KBM-7 (cell line): ENCODE measurements at regions not wholly inside any gene's neighbourhood (a gene's known extent, or its start where the extent isn't known, plus 50 kb on each side); places are given as distances from the start of the nearest gene placed in this dataset.

Source experiments
- DNase-seq: peaks from one replicate; pipeline ENCODE4 v3.0.0-alpha.2; 2015
- in situ Hi-C: fragments of 300-500 bp; cut with MboI; formaldehyde crosslinking; loops from 2 replicates; pipeline ENCODE4 v1.14.3; 2020; ENCODE audit warnings: low sequenced_read_pairs, low pct_unique_long_range_greater_than_20kb, mixed read lengths

DNA sequence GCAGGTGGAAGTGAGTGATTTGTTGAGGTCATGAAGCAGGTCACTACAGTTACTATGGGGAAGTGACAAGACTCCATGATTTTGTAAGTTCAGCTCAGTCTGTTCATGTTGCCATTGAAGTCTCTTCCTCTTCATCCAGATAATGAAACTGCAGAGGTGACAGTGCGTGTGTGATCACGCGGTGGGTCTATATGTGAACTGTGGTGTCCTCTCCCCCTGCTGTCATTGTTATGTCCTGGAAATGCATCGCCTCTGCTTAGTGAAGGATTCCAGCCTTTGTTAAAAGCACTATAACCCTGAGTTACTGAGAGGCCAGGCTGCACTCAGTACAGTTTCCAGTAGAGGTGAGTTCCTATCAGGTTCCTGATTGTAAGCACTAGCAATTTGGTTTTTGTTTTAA lies 216.2 kb upstream of the RMST start:
- in situ Hi-C loops, result no loop called here
- no peak for DNase-seq

DNA sequence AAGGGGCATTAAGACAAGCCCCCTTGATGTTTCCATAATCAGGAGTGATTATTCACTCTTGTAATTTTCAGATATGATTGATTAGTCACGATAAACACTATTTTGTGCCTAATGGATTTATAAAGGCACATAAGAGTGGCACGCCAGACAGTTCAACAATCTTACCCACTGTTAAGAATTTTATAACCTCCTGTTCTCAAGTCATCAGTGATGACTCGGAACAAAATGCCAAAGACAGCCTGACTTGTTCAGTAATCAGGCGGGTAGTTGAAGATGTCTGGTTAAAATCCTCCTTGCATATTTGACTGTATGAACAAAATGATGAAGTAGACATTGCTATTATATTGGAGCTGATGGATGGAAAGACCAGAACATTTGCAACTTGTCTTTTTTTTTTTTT lies 212.1 kb upstream of the RMST start:
- in situ Hi-C loops, result no loop called here

DNA sequence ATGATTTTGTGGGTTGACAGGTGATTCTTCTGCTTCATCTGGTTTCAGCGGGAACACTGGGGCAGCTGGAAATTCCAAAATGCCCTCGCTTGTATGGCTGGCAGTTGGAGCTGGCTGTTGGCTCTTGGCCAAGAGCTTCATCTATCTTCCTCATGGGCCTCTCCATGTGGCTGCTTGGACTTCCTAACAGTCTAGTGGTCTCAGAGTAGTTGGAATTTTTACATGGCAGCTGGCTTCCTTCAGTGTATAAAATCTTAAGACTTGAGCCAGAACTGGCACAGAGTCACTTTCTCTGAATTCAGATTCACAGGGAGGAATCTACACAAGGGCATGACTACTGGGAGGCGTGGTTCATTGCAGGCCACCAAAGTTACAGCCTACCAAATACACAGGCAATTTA lies 204.9 kb upstream of the RMST start:
- in situ Hi-C loops, result no loop called here
- no peak for DNase-seq

More for the DNA sequence above, 212.1 kb upstream of the RMST start:
- DNase-seq, result no peak

DNA sequence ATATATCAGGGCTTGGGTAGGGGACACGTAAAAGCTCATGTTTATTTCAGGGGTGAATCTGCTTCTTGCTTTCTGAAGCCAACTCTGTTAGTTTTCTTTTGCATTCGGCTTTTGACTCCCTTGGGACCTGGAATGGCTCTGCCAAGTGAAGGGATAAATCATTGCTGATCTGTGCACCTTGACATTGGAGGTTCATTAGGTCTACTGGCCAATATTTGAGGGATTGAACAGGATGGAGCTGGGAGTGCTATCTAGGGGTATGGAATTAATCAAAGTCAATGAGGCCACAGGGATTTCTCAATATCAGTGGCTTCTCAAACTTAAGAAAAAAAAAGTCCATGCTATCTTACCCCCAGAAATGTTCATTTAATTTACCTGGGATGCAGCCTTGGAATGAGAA lies 203.5 kb upstream of the RMST start:
- DNase-seq, result no peak
- in situ Hi-C loops, result no loop called here

DNA sequence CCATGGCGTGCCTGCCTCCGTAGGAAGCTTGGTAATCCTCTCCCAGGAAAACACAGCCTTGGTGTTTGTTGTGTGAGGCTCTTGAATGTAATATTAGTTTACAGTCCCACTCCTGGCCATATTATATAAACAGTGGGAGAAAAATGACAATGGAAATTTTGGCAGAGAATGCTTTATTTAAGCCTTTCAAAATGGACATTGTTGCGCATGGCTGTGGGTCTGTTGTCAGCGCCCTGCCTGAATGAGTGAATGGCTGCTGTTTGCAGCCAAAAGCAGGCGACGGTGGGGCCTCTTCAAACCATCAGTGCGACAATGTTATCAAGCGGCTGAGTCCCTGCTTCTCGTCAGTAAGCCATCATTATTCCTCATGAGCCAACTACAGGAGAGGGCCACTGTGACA lies 201.8 kb upstream of the RMST start:
- in situ Hi-C loops, result no loop called here
- DNase-seq, result no peak

DNA sequence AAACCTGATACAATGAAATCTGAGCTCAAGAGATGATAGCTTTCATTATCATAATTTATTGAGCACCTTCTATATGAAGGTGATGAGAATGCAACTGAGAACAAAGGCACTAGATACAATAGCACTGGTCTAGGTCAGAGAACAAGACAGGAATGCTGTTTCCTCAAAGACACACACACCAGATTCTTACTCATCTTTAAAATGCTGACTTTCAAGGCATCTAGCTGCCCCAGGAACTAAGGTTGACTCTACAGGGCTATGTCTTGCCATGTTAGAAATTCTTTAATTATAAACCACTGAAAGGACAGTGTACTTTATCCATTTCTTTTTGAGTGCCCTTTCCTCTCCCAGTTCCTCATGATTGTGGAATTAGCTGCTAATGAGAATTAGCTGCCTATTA lies 195.4 kb upstream of the RMST start:
- DNase-seq, result no peak
- in situ Hi-C loops, result no loop called here

DNA sequence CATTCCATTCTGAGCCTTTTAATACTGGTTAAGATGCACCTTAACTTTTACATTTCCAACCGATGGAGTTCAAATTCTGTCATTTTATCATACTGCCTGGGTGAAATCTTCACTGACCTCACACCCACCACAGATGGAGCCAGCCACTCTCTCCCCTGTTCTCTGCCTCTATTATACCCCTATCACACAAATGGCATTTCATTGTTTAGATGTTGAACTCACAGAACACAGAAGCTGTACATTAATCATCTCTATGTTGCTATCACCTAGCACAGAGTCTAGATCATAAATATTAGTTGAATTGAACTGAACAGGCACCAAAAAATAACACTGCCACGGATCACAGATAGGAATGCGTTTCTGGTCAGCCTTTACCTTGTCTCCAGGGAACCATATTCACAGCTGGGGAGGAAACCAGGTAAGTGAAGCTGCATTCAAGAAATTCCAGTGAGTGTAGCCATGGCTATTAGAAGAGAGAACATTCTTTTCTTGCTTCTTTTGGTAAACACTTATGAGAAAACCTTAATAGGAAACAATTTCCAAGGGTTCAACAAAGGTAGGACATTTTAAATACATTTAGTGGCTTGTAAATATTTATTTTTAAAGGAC lies 194.9 kb upstream of the RMST start:
- in situ Hi-C loops, result no loop called here

DNA sequence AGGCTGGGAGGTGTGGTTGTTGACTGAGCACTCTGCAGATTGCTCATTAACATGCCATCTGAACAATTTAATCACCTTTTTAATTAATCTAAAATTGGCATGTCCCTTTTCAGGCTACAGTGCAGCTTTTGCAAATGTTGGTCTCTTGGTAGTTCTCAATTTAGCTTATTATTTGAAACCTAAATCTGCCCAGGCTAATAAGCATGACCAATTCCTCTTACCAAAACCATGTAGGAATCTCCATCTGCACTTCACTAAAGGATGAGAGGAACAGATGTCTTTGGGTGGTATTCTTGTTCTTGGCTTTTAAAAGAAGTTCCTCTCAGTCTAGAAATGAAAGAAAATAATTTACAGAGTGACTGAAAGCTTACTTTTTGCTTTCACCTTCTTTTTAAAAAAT lies 190.1 kb upstream of the RMST start:
- in situ Hi-C loops, result no loop called here
- no peak for DNase-seq

More for the DNA sequence above, 194.9 kb upstream of the RMST start:
- DNase-seq, result no peak

DNA sequence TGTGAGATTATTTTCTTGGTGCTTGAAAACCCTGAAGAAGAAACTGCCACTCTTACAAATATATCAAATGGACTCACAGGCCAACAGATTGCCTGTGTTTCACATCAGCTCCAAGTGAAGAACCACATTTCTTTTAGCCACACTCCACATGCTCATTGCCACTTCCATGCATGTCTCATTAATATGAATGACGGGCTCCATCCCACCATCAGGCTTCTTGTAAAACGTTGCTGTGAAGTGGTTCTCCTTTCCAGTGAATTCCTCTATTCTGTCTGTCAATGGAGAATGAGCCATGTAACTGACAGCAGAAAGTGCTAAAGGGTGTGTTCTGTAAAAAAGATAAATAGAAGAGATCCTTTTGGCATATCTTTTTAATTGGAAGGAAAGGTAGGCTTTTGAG lies 188.2 kb upstream of the RMST start:
- no peak for DNase-seq
- in situ Hi-C loops, result no loop called here

DNA sequence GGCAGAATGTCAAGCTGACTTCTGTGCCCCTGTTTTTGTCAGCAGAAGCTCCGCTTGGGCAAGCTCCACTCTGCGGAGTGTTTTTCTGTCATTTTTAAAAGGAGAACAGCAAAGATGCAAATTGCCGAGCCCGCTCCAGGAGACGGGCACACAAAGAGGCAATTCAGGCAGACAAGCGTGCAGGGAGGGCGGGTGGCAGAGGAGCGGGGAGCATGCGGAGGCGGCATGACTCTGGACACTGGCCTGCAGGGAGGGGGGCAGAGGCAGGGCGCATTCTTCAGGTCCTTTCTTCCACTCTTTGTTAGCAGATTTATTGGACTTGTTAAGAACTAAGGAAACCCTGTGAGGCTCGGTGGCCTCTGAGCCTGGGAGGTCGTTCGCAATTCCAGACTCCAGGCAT lies 187.3 kb upstream of the RMST start:
- in situ Hi-C loops, result no loop called here
- DNase-seq, result no peak

DNA sequence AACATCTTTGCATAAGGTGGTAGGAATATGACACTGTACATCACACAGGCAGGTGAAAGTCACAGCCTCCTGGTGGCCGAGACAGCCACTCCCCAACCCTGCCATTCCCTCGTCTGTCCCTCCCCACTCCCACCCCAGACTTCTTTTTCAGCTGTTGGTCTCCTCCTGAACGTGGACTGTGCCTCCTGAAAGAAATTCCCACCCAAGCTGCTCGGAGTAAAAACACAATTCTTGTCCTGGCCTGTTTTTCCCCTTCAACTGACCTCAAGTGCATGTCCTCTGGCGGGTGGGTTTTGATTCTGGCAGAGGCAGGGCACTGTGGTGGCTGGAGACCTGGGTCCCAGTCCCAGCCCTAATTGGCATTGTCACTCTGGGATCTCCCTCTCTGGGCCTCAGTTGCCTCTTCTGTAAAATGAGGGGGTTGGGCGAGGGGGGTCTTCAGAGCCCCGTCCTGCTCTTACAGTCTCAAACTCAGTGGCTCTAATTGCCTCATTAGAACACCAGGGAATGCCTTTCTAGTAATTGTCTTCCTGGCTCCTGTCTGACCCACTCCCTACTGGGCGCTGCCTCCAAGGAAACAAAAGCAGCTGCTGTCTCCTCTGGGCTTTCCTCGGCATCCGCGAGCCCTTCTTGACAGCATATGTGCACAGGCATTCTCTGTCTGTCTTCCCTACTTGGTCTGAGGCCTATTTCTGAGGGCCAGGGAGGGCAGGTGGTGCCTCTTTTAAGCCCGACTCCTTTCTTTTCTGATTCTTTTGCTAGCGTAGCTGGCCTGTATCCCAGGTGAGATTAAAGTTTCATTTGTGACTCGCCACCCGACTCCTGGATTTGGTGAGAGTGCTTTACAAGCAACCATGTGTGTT lies 186.6 kb upstream of the RMST start:
- no peak for DNase-seq
- in situ Hi-C loops, result no loop called here

DNA sequence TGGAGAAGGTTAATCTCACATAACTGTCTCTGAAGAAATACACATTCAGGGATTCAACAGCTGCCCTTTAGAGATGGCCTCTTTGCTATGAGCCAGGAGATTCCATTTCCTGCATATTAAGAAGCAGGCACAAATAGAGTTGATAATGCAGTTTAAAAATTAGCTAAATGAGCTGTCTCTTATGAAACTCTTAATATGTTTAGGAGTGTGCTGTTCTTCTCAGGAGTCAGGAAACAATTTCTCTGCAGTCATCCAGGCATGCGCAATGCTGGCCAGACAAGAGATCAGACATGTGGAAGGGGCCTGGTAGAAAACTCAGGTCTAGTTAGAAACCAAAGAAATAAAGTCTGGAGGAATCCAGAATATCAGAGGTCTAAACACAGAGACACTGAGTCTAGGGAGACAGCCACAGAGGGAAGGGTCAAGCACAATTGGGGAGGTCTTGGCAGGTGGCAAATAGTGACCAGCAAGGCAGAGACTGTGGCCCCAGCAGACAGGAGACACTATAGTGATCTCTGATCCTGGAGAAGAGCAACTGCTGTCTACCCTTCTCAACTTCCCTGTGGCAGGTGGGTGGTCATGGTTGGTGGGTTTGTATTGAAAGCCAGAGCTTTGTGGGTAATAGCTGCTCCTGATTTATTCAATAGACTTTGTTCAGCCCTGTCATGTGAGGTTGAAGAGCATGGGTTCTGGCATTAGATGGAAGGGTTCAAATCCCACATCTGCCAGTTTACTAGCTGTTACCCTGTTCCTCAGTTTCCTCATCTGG lies 185.8 kb upstream of the RMST start:
- in situ Hi-C loops, result no loop called here

DNA sequence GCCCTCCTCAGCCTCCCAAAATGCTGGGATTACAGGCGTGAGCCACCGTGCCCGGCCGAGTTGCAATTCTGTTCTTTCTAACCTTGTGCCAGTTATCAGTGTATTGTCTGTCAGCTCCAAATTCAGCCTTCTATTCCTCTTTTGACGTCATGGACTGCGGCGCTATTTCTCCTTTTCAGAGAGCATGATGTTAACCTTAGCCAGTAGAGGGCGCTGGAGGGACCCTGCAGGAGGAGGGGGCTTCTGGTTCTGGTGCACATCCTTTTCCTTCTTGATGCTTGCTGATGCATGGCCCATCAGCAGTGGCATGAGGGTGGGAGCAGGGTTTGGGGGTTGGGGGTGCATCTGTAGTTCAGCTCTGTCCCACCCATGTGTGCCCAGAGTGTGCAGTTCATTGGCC lies 179.3 kb upstream of the RMST start:
- peak; percentile 12 for DNase-seq
- in situ Hi-C loops, result no loop called here

More for the DNA sequence above, 185.8 kb upstream of the RMST start:
- DNase-seq, result no peak

DNA sequence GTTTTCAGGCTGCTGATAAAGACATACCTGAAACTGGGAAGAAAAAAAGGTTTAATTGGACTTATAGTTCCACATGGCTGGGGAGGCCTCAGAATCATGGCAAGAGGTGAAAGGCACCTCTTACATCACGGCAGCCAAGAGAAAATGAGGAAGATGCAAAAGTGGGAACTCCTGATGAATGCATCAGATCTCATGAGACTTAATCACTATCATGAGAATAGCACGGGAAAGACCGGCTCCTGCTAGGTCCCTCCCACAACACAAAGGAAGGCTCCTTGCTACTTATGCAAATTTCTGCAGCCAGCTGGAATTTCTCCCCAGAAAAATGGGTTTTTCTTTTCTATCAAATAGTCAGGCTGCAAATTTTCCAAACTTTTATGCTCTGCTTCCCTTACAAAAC lies 174.1 kb upstream of the RMST start:
- DNase-seq, result no peak
- in situ Hi-C loops, result no loop called here

DNA sequence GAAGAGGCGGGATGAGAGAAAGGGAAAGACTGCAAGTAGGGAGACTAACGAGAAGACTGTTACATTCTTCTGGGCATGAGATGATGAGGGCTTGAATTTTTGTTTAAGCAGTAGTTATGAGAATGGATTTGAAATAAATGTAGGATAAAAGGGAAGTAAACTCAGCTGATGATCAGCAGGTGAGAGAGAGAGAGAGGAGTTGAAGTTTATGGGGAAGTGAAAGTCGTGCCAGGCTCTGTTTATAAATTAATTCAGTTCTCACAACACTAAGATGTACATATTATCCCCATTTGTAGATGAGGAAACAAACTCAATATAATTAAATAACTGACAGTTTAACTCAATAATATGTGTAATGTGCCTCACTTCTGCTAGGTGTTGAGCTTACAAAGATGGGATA lies 170.0 kb upstream of the RMST start:
- in situ Hi-C loops, result no loop called here

DNA sequence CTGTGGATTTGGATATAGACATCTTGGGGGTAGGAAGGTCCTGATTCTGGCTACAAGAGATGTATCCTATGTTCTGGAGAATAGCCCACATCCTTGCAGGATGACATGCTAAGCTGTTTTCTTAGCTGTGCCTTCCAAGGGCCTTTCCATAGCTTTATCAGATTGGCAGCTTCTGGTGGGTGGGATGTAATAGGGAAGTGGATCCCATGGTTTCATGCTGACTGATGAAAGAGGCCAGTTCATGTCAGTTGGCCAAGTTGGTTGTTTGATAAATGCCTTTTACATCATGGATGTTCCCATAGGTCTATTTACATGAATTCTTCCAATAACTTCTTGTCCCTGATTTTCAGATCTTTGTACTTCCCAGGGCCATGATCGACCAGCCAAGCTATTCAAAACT lies 169.1 kb upstream of the RMST start:
- no peak for DNase-seq
- in situ Hi-C loops, result no loop called here

More for the DNA sequence above, 170.0 kb upstream of the RMST start:
- no peak for DNase-seq

DNA sequence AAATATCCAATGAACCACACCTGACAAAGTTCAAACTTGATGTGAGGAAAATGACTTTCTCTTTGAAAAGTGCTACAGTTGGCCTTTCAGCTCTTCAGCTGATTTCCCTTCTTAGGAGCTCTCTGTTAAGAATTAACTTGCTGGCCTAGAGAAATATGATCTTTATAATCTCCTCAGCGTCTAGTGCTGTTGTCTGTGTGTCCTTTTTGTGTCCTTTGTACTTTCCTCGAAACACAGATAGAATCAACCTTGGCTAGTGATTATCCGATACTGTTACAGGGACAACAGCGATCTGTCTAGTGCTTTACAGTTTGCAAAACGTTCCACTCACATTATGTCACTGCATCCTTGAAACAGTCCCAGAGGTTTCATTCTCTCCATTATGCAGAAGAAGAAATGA lies 162.8 kb upstream of the RMST start:
- in situ Hi-C loops, result no loop called here

DNA sequence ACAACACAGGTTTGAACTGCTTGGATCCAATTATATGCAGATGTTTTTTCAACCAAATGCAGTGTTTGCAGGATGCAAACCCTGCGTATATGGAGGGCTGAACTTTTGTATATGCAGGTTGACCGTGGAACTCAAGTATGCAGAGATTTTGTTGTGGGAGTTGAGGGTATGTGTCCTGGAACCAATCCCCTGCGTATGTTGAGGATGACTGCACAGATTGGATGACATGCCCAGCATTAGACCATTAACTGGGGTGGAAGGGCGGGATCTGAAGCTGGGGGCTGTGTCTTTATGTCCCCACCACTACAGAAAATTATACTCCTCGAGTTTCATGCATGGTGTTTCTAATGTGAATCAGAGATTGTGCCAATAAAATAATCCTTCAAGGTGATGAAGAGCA lies 162.2 kb upstream of the RMST start:
- in situ Hi-C loops, result no loop called here

More for the DNA sequence above, 162.8 kb upstream of the RMST start:
- no peak for DNase-seq

DNA sequence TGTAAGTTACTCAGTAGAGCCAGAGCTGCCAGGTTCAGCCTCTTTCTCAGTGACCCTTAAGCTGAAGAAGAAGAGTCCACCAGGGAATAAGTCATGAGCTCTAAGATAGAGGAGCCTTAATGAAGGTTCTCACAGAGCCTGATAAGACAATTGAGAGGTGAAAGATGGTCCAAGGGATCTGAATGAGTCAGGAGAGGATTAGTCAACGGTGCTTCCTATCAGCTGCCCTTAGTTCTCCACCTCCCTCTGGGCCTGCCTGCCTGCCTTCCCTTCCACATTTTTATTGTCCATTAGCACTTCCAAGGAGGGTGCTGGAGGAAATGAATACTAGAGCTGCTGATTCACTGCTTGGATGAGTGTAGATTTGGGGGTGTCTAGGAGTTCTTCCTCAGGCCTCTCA lies 161.7 kb upstream of the RMST start:
- no peak for DNase-seq
- in situ Hi-C loops, result no loop called here

More for the DNA sequence above, 162.2 kb upstream of the RMST start:
- DNase-seq, result no peak

DNA sequence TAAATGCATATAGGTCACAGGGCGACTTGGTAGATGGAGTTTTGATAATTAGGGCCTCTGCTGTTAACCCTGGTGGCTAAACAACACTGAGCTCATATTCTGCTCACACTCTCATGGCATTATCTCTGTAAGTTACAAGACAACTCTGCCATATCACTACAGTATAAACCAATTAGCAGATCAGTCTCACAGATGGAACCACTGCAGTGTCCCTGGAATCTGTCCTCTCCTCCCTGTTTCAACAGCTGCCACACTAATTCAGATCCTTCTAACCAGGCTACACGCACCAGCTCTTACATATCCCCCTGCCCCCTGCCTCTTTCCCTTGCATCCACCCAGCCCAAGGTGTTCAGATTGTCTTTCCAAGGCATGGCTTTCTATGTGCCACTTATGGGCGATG lies 161.0 kb upstream of the RMST start:
- DNase-seq, result no peak
- in situ Hi-C loops, result no loop called here
